GM12878 (cell line): ENCODE measurements at regions not wholly inside any gene's neighbourhood (a gene's known extent, or its start where the extent isn't known, plus 50 kb on each side); places are given as distances from the start of the nearest gene placed in this dataset.

Source experiments
- ATAC-seq: fragments of 200-7000 bp; cut with Tn5 transposase; 3 replicates; pipeline ENCODE4 v1.9.1; 2020; ENCODE audit warnings: mild to moderate bottlenecking, moderate library complexity
- BruUV-seq: library from RNA; stranded (reverse); fragments of 400-500 nt; replicated peaks from 2 replicates; lab custom pipeline; 2021; lab: Mats Ljungman, UMichigan
- CTCF ChIA-PET: fragments of 300-600 bp; sonication (Branson Sonifier 250); formaldehyde crosslinking; extraction: SDS; loops from one replicate; lab custom pipeline; 2021; ENCODE audit warnings: inconsistent platforms; lab: Yijun Ruan, JAX
- POLR2A ChIA-PET: fragments of 350-600 bp; formaldehyde crosslinking; extraction: SDS; loops from one replicate; lab custom pipeline; 2021; ENCODE audit warnings: inconsistent platforms; lab: Charles Lee
- RAD21 ChIA-PET: fragments of 300-600 bp; sonication (Branson Sonifier 250); formaldehyde crosslinking; loops from one replicate; lab custom pipeline; 2023; ENCODE audit warnings: antibody characterized with exemption; ENCODE audit not compliant: unreplicated experiment; lab: Charles Lee
- SMC1A ChIA-PET: fragments of 300-600 bp; sonication (Branson Sonifier 250); formaldehyde crosslinking; loops from one replicate; lab custom pipeline; 2023; ENCODE audit not compliant: unreplicated experiment, uncharacterized antibody; lab: Charles Lee
- DNase-seq: peaks from one replicate; pipeline ENCODE4 v3.0.0-alpha.2; 2011; ENCODE audit warnings: low read depth, low spot score
- FAIRE-seq: peaks from 3 replicates; lab custom pipeline; 2011; peaks lifted over from hg19 to GRCh38; lab: Jason Lieb, UNC
- H2AFZ ChIP-seq: 2 replicates; pipeline ENCODE4 v1.6.0; 2011; ENCODE audit warnings: low read depth, low read length, control low read depth; ENCODE audit not compliant: control insufficient read depth
- H3K27ac ChIP-seq: 2 replicates; pipeline ENCODE4 v1.5.1; 2011; ENCODE audit warnings: control low read depth; ENCODE audit not compliant: control insufficient read depth, insufficient read depth
- H3K27me3 ChIP-seq, 2 experiments: replicated peaks in 1 of 2; 2 replicates each; pipeline versions ENCODE4 v1.6.0 to v1.6.1; 2011; ENCODE audit warnings: low read length in 1 of 2; ENCODE audit not compliant: control insufficient read depth in 2 of 2, insufficient read depth in 2 of 2
- H3K36me3 ChIP-seq, 2 experiments: 2 replicates each; pipeline ENCODE4 v1.5.1; 2011; ENCODE audit warnings: low read length in 1 of 2; ENCODE audit not compliant: control insufficient read depth in 2 of 2, insufficient read depth in 2 of 2
- H3K4me1 ChIP-seq: 2 replicates; pipeline ENCODE4 v1.6.1; 2011; ENCODE audit warnings: mild to moderate bottlenecking, low read length, moderate library complexity, mixed read lengths; ENCODE audit not compliant: control insufficient read depth, insufficient read depth
- H3K4me2 ChIP-seq: 2 replicates; pipeline ENCODE4 v1.6.0; 2011; ENCODE audit warnings: control low read depth; ENCODE audit not compliant: control insufficient read depth, insufficient read depth
- H3K4me3 ChIP-seq: fragments of 200-600 bp; sonication (generic); 2 replicates; pipeline ENCODE4 v1.5.1; 2016
- H3K79me2 ChIP-seq: 2 replicates; pipeline ENCODE4 v1.6.0; 2011; ENCODE audit warnings: low read length; ENCODE audit not compliant: control insufficient read depth, insufficient read depth
- H3K9ac ChIP-seq: 2 replicates; pipeline ENCODE4 v1.8.0; 2011; ENCODE audit warnings: low read length, control low read depth, mixed read lengths; ENCODE audit not compliant: control insufficient read depth, insufficient read depth
- H3K9me3 ChIP-seq: replicated peaks from 3 replicates; pipeline ENCODE4 v1.5.1; 2011; ENCODE audit warnings: mild to moderate bottlenecking, low read length; ENCODE audit not compliant: control insufficient read depth, insufficient read depth
- H4K20me1 ChIP-seq: 2 replicates; pipeline ENCODE4 v1.6.0; 2011; ENCODE audit not compliant: control insufficient read depth, insufficient read depth
- BCL11A ChIP-seq: IDR thresholded peaks from 2 replicates; pipeline ENCODE4 v1.6.1; 2011; ENCODE audit warnings: low read depth, low read length
- CHD2 ChIP-seq: IDR thresholded peaks from 2 replicates; pipeline ENCODE4 v1.6.1; 2011; ENCODE audit warnings: low read depth, low read length, improper control_type of control experiment, borderline replicate concordance
- GATAD2B ChIP-seq: fragments of 450-650 bp; conservative IDR thresholded peaks from 2 replicates; pipeline ENCODE4 v1.6.1; 2017; ENCODE audit warnings: low read depth, mild to moderate bottlenecking, moderate library complexity
- MAX ChIP-seq: IDR thresholded peaks from 2 replicates; pipeline ENCODE4 v1.6.1; 2012; ENCODE audit warnings: low read depth, low read length, improper control_type of control experiment
- NBN ChIP-seq: fragments of 450-650 bp; IDR thresholded peaks from 2 replicates; pipeline ENCODE4 v1.6.1; 2016
- POLR2AphosphoS5 ChIP-seq: IDR thresholded peaks from 2 replicates; pipeline ENCODE4 v1.6.1; 2011; ENCODE audit warnings: mild to moderate bottlenecking, low read length, inconsistent platforms
- SMAD5 ChIP-seq: IDR thresholded peaks from 2 replicates; pipeline ENCODE4 v1.6.1; 2016; ENCODE audit warnings: antibody characterized with exemption, low read depth
- STAT1 ChIP-seq: fragments of 450-650 bp; conservative IDR thresholded peaks from 2 replicates; pipeline ENCODE4 v1.6.1; 2014; ENCODE audit warnings: antibody characterized with exemption, mild to moderate bottlenecking
- SUPT20H ChIP-seq: IDR thresholded peaks from 2 replicates; pipeline ENCODE4 v1.6.1; 2011; ENCODE audit warnings: low read depth, mild to moderate bottlenecking, low read length, moderate library complexity, borderline replicate concordance; ENCODE audit not compliant: control insufficient read depth
- SUZ12 ChIP-seq: fragments of 200-600 bp; sonication (generic); IDR thresholded peaks from one replicate; pipeline ENCODE4 v1.6.1; 2018; ENCODE audit warnings: antibody characterized with exemption, mild to moderate bottlenecking; ENCODE audit not compliant: unreplicated experiment
- ZNF207 ChIP-seq: fragments of 450-650 bp; IDR thresholded peaks from 2 replicates; pipeline ENCODE4 v1.6.1; 2014; ENCODE audit warnings: antibody characterized with exemption, mild to moderate bottlenecking, borderline replicate concordance
- WGBS: methylation state at CpG from one replicate; pipeline ENCODE4 v1.1.6; 2016; ENCODE audit warnings: low lambda C conversion rate; ENCODE audit not compliant: insufficient replicate concordance, insufficient coverage; ENCODE audit errors: missing lambda C conversion rate; 5-methylcytosine and 5-hydroxymethylcytosine counted together
- in situ Hi-C: fragments of 300-500 bp; cut with MboI; formaldehyde crosslinking; loops from 9 replicates; pipeline ENCODE4 v1.14.3; 2018; ENCODE audit warnings: mixed read lengths
- intact Hi-C: fragments of 100-400 bp; cut with micrococcal nuclease; formaldehyde crosslinking; loops from one replicate; pipeline ENCODE4 v1.14.2; 2022; ENCODE audit not compliant: unreplicated experiment
- TF ChIP-seq, protein P1 (sequence below): fragments of 450-650 bp; formaldehyde crosslinking; IDR thresholded peaks from 2 replicates; pipeline ENCODE4 v1.4.0; 2022; ENCODE audit warnings: mild to moderate bottlenecking, moderate library complexity
- TF ChIP-seq, protein P2 (sequence below): fragments of 150-350 bp; IDR thresholded peaks from 2 replicates; pipeline ENCODE4 v1.6.1; 2014; ENCODE audit warnings: mild to moderate bottlenecking, low read depth, low read length

GRCh38 chr18:75777630-75778029 lies 350.1 kb upstream of the SMIM21 start:
- Histone ChIP-seq H3K27ac (no peak overlapping the region), H3K9ac (no peak overlapping the region), H2AFZ (no peak overlapping the region), H3K4me3 (no peak overlapping the region), H3K4me2 (no peak overlapping the region), H3K27me3 (no peaks in the 10 kb centered on the region; a peak in 1 of 4 replicates), H4K20me1 (no peaks in the 10 kb centered on the region), H3K79me2 (no peaks in the 10 kb centered on the region), H3K36me3 (no peaks in the 10 kb centered on the region), H3K9me3 (no peaks in the 10 kb centered on the region), H3K4me1 (no peaks in the 10 kb centered on the region)
- intact Hi-C loops, result no loop called here
- CTCF ChIA-PET, result no interaction called here
- SMC1A ChIA-PET, result no interaction called here
- TF ChIP-seq, protein P1, sequence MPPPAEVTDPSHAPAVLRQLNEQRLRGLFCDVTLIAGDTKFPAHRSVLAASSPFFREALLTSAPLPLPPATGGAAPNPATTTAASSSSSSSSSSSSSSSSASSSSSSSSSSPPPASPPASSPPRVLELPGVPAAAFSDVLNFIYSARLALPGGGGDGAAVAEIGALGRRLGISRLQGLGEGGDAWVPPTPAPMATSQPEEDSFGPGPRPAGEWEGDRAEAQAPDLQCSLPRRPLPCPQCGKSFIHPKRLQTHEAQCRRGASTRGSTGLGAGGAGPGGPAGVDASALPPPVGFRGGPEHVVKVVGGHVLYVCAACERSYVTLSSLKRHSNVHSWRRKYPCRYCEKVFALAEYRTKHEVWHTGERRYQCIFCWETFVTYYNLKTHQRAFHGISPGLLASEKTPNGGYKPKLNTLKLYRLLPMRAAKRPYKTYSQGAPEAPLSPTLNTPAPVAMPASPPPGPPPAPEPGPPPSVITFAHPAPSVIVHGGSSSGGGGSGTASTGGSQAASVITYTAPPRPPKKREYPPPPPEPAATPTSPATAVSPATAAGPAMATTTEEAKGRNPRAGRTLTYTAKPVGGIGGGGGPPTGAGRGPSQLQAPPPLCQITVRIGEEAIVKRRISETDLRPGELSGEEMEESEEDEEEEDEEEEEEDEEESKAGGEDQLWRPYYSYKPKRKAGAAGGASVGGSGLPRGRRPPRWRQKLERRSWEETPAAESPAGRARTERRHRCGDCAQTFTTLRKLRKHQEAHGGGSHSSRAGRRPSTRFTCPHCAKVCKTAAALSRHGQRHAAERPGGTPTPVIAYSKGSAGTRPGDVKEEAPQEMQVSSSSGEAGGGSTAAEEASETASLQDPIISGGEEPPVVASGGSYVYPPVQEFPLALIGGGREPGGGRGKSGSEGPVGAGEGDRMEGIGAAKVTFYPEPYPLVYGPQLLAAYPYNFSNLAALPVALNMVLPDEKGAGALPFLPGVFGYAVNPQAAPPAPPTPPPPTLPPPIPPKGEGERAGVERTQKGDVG (CRISPR knock-in tag), result no peak
- TF ChIP-seq ZNF207 (no peak), NBN (no peak), SUZ12 (no peak), MAX (no peak), BCL11A (no peak), GATAD2B (no peak), SMAD5 (no peak), POLR2AphosphoS5 (no peak), SUPT20H (no peak), CHD2 (no peak), STAT1 (no peak)
- TF ChIP-seq, protein P2, sequence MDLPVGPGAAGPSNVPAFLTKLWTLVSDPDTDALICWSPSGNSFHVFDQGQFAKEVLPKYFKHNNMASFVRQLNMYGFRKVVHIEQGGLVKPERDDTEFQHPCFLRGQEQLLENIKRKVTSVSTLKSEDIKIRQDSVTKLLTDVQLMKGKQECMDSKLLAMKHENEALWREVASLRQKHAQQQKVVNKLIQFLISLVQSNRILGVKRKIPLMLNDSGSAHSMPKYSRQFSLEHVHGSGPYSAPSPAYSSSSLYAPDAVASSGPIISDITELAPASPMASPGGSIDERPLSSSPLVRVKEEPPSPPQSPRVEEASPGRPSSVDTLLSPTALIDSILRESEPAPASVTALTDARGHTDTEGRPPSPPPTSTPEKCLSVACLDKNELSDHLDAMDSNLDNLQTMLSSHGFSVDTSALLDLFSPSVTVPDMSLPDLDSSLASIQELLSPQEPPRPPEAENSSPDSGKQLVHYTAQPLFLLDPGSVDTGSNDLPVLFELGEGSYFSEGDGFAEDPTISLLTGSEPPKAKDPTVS, result no peak
- FAIRE-seq (no peak), DNase-seq (no peak), ATAC-seq (no peak)
- no TSS peak for BruUV-seq
- POLR2A ChIA-PET, result no interaction called here
- in situ Hi-C loops, result no loop called here
- RAD21 ChIA-PET, result no interaction called here
- 2% methylated on average over 6 of the region's 6 CpGs for WGBS
